H1 (cell line): ENCODE measurements at regions not wholly inside any gene's neighbourhood (a gene's known extent, or its start where the extent isn't known, plus 50 kb on each side); places are given as distances from the start of the nearest gene placed in this dataset.

ENCODE experiments used
- BACH1 ChIP-seq: IDR thresholded peaks from 2 replicates; pipeline ENCODE4 v1.6.1; 2012; ENCODE audit warnings: low read length, improper control_type of control experiment
- BRCA1 ChIP-seq: IDR thresholded peaks from 2 replicates; pipeline ENCODE4 v1.6.1; 2012; ENCODE audit warnings: low read depth, low read length, improper control_type of control experiment
- CBX5 ChIP-seq: fragments of 300-800, 300-1000 bp; sonication (generic); IDR thresholded peaks from 2 replicates; pipeline ENCODE4 v1.7.1; 2016; ENCODE audit warnings: antibody characterized with exemption, low read length, low read depth
- CHD2 ChIP-seq: IDR thresholded peaks from 2 replicates; pipeline ENCODE4 v1.6.1; 2012; ENCODE audit warnings: low read length, improper control_type of control experiment
- CTCF ChIP-seq, 3 experiments: IDR thresholded peaks; 1 replicate in 2 of 3; 2 replicates in 1 of 3; pipeline versions ENCODE4 v1.5.1 to v1.6.1; 2011; ENCODE audit warnings: low read length in 3 of 3, mild to moderate bottlenecking in 3 of 3, inconsistent platforms in 2 of 3, low read depth in 1 of 3, moderate library complexity in 1 of 3; ENCODE audit not compliant: insufficient read depth in 1 of 3; ENCODE audit errors: control extremely low read depth in 1 of 3
- EZH2 ChIP-seq: fragments of 200-600 bp; sonication (generic); IDR thresholded peaks from 2 replicates; pipeline ENCODE4 v1.7.1; 2012; ENCODE audit warnings: low read depth, mild to moderate bottlenecking, moderate library complexity, low read length, inconsistent platforms; ENCODE audit not compliant: severe bottlenecking
- MAFK ChIP-seq: IDR thresholded peaks from 2 replicates; pipeline ENCODE4 v1.6.1; 2012; ENCODE audit warnings: low read depth, mild to moderate bottlenecking, improper control_type of control experiment, low read length
- MAX ChIP-seq: IDR thresholded peaks from 2 replicates; pipeline ENCODE4 v1.6.1; 2012; ENCODE audit warnings: inconsistent platforms
- POLR2A ChIP-seq, 2 experiments: IDR thresholded peaks; 1 replicate in 1 of 2; 2 replicates in 1 of 2; pipeline ENCODE4 v1.6.1; 2011; ENCODE audit warnings: low read depth in 2 of 2, low read length in 2 of 2, mild to moderate bottlenecking in 2 of 2; ENCODE audit errors: control extremely low read depth in 1 of 2
- POLR2AphosphoS5 ChIP-seq: IDR thresholded peaks from 2 replicates; pipeline ENCODE4 v1.6.1; 2011; ENCODE audit warnings: low read depth, low read length
- RBBP5 ChIP-seq: IDR thresholded peaks from 2 replicates; pipeline ENCODE4 v1.7.1; 2012; ENCODE audit warnings: low read depth, mild to moderate bottlenecking, inconsistent platforms, low read length, moderate library complexity, borderline replicate concordance
- RXRA ChIP-seq: IDR thresholded peaks from 2 replicates; pipeline ENCODE4 v1.6.1; 2011; ENCODE audit warnings: low read depth, mild to moderate bottlenecking, low read length, moderate library complexity; ENCODE audit not compliant: insufficient read depth
- YY1 ChIP-seq: IDR thresholded peaks from 2 replicates; pipeline ENCODE4 v1.6.1; 2011; ENCODE audit warnings: low read depth, mild to moderate bottlenecking, low read length
- ZNF274 ChIP-seq: IDR thresholded peaks from 2 replicates; pipeline ENCODE4 v1.7.0; 2012; ENCODE audit warnings: low read length, borderline replicate concordance; ENCODE audit errors: extremely low read depth

- TF ChIP-seq CTCF (IDR thresholded peaks at IDR 0.05; ENCODE audit: control extremely low read depth in 1 of 3, insufficient read depth in 1 of 3, low read depth in 1 of 3, low read length in 3 of 3) (no peak), RBBP5 (no peak), ZNF274 (no peak), POLR2A (IDR thresholded peaks at IDR 0.05; ENCODE audit: control extremely low read depth in 1 of 2, low read depth in 2 of 2, low read length in 2 of 2) (no peak), MAFK (no peak), CBX5 (no peak), RXRA (no peak), CHD2 (no peak), MAX (no peak), YY1 (no peak), EZH2 (no peak), POLR2AphosphoS5 (no peak), BRCA1 (no peak), BACH1 (no peak)
Measured at GRCh38 chr22:47601666-47602065, 839.2 kb downstream of the TBC1D22A start.
